ENCODE measurements at regions not wholly inside any gene's neighbourhood (a gene's known extent, or its start where the extent isn't known, plus 50 kb on each side); places are given as distances from the start of the nearest gene placed in this dataset.

- Histone ChIP-seq H3K4me2 (no peak overlapping the region), H3K27me3 (no peaks in the 10 kb centered on the region), H3K9me3 (ENCODE audit: low read depth) (no peaks in the 10 kb centered on the region), H3K4me1 (ENCODE audit: insufficient read depth) (peaks cover 3% of the 10 kb centered on the region), H3K27ac (no peak overlapping the region), H3K9me2 (replicated peaks; ENCODE audit: insufficient read depth) (no peaks in the 10 kb centered on the region), H2AFZ (no peak overlapping the region), H3K36me3 (replicated peaks; ENCODE audit: insufficient read depth, low read depth) (no peaks in the 10 kb centered on the region), H4K20me1 (ENCODE audit: insufficient read depth, poor library complexity, severe bottlenecking) (no peaks in the 10 kb centered on the region), H3K79me2 (no peaks in the 10 kb centered on the region), H3K4me3 (no peak overlapping the region)
- no peak for DNase-seq (ENCODE audit: low spot score)
- 94% methylated on average over 7 of the region's 7 CpGs for WGBS (ENCODE audit: low lambda C conversion rate, missing lambda C conversion rate)
- TF ChIP-seq EZH2 (IDR thresholded peaks at IDR 0.05; ENCODE audit: borderline replicate concordance) (no peak), CTCF (IDR thresholded peaks at IDR 0.05; ENCODE audit: poor library complexity) (no peak), EZH2phosphoT487 (IDR thresholded peaks at IDR 0.05; ENCODE audit: low read depth, severe bottlenecking, unreplicated experiment) (no peak)
Measured at GRCh38 chr7:442457-442856, 77.2 kb downstream of the PDGFA start.

GRCh38 chr7:443279-443833 is 76.3 kb downstream of the PDGFA start:
- peaks cover 3% of the 10 kb centered on the region for H3K4me1 ChIP-seq (ENCODE audit: insufficient read depth)
- 83% methylated on average over 1 of the region's 1 CpG for WGBS (ENCODE audit: low lambda C conversion rate, missing lambda C conversion rate)
- H3K36me3 ChIP-seq (replicated peaks; ENCODE audit: insufficient read depth, low read depth), result no peaks in the 10 kb centered on the region
- no peak overlapping the region for H3K27ac ChIP-seq
- H3K9me3 ChIP-seq (ENCODE audit: low read depth), result no peaks in the 10 kb centered on the region
- no peaks in the 10 kb centered on the region for H3K79me2 ChIP-seq
- H3K4me3 ChIP-seq, result no peak overlapping the region
- no peak for DNase-seq (ENCODE audit: low spot score)
- H4K20me1 ChIP-seq (ENCODE audit: insufficient read depth, poor library complexity, severe bottlenecking), result no peaks in the 10 kb centered on the region
- H3K27me3 ChIP-seq, result no peaks in the 10 kb centered on the region
- TF ChIP-seq EZH2 (IDR thresholded peaks at IDR 0.05; ENCODE audit: borderline replicate concordance), result no peak
- no peak for TF ChIP-seq CTCF (IDR thresholded peaks at IDR 0.05; ENCODE audit: poor library complexity)
- no peak for TF ChIP-seq EZH2phosphoT487 (IDR thresholded peaks at IDR 0.05; ENCODE audit: low read depth, severe bottlenecking, unreplicated experiment)
- no peak overlapping the region for H3K4me2 ChIP-seq
- no peak overlapping the region for H2AFZ ChIP-seq
- no peaks in the 10 kb centered on the region for H3K9me2 ChIP-seq (replicated peaks; ENCODE audit: insufficient read depth)

GRCh38 chr7:444606-445005 is 75.0 kb downstream of the PDGFA start:
- Histone ChIP-seq H3K9me2 (replicated peaks; ENCODE audit: insufficient read depth) (no peaks in the 10 kb centered on the region), H3K27ac (no peak overlapping the region), H3K79me2 (no peaks in the 10 kb centered on the region), H3K4me3 (no peak overlapping the region), H3K9me3 (ENCODE audit: low read depth) (no peaks in the 10 kb centered on the region), H2AFZ (no peak overlapping the region), H4K20me1 (ENCODE audit: insufficient read depth, poor library complexity, severe bottlenecking) (no peaks in the 10 kb centered on the region), H3K36me3 (replicated peaks; ENCODE audit: insufficient read depth, low read depth) (no peaks in the 10 kb centered on the region), H3K4me2 (no peak overlapping the region), H3K4me1 (ENCODE audit: insufficient read depth) (peaks cover 3% of the 10 kb centered on the region), H3K27me3 (no peaks in the 10 kb centered on the region)
- WGBS (ENCODE audit: low lambda C conversion rate, missing lambda C conversion rate), result 78% methylated on average over 8 of the region's 8 CpGs
- TF ChIP-seq CTCF (IDR thresholded peaks at IDR 0.05; ENCODE audit: poor library complexity), result no peak
- TF ChIP-seq EZH2phosphoT487 (IDR thresholded peaks at IDR 0.05; ENCODE audit: low read depth, severe bottlenecking, unreplicated experiment), result no peak
- TF ChIP-seq EZH2 (IDR thresholded peaks at IDR 0.05; ENCODE audit: borderline replicate concordance), result no peak
- no peak for DNase-seq (ENCODE audit: low spot score)

- no peak for TF ChIP-seq EZH2phosphoT487 (IDR thresholded peaks at IDR 0.05; ENCODE audit: low read depth, severe bottlenecking, unreplicated experiment)
- TF ChIP-seq CTCF (IDR thresholded peaks at IDR 0.05; ENCODE audit: poor library complexity), result no peak
- no peak for TF ChIP-seq EZH2 (IDR thresholded peaks at IDR 0.05; ENCODE audit: borderline replicate concordance)
- H3K27me3 ChIP-seq, result no peaks in the 10 kb centered on the region
- no peaks in the 10 kb centered on the region for H3K36me3 ChIP-seq (replicated peaks; ENCODE audit: insufficient read depth, low read depth)
- no peaks in the 10 kb centered on the region for H3K9me2 ChIP-seq (replicated peaks; ENCODE audit: insufficient read depth)
- 94% methylated on average over 12 of the region's 14 CpGs for WGBS (ENCODE audit: low lambda C conversion rate, missing lambda C conversion rate)
- peaks cover 3% of the 10 kb centered on the region for H3K4me1 ChIP-seq (ENCODE audit: insufficient read depth)
- no peak overlapping the region for H3K4me2 ChIP-seq
- no peaks in the 10 kb centered on the region for H3K79me2 ChIP-seq
- H3K4me3 ChIP-seq, result no peak overlapping the region
- no peak overlapping the region for H2AFZ ChIP-seq
- no peaks in the 10 kb centered on the region for H3K9me3 ChIP-seq (ENCODE audit: low read depth)
- H4K20me1 ChIP-seq (ENCODE audit: insufficient read depth, poor library complexity, severe bottlenecking), result no peaks in the 10 kb centered on the region
- DNase-seq (ENCODE audit: low spot score), result no peak
- H3K27ac ChIP-seq, result no peak overlapping the region
Measured at GRCh38 chr7:445020-445419, 74.6 kb downstream of the PDGFA start.

All from hepatocyte (in vitro differentiated cells).